Thoracic aorta (tissue), 2 donors: ENCODE measurements at regions not wholly inside any gene's neighbourhood (a gene's known extent, or its start where the extent isn't known, plus 50 kb on each side); places are given as distances from the start of the nearest gene placed in this dataset.

ENCODE experiments used
- ATAC-seq: fragments of 150-250 bp; one replicate; pipeline ENCODE4 v1.8.0; 2017; ENCODE audit warnings: low read depth; ENCODE audit not compliant: insufficient number of reproducible peaks, low FRiP score
- DNase-seq: peaks from one replicate; pipeline ENCODE4 v3.0.0-alpha.2; 2020; ENCODE audit warnings: low spot score
- H3K27ac ChIP-seq, 2 donors: fragments of 200-600 bp; sonication (generic); 1 replicate in 1 of 2; 2 replicates in 1 of 2; pipeline ENCODE4 v1.5.1; 2016; ENCODE audit warnings: mild to moderate bottlenecking in 2 of 2, moderate library complexity in 2 of 2
- H3K27me3 ChIP-seq: fragments of 200-600 bp; sonication (generic); replicated peaks from 2 replicates; pipeline ENCODE4 v1.6.0; 2016; ENCODE audit warnings: mild to moderate bottlenecking; ENCODE audit not compliant: insufficient read depth
- H3K36me3 ChIP-seq: fragments of 200-600 bp; sonication (generic); one replicate; pipeline ENCODE4 v1.5.1; 2016
- H3K4me1 ChIP-seq, 2 donors: fragments of 200-600 bp; sonication (generic); 1 replicate in 1 of 2; 2 replicates in 1 of 2; pipeline versions ENCODE4 v1.5.1 to v1.6.0; 2016; ENCODE audit warnings: low read depth in 2 of 2, mild to moderate bottlenecking in 1 of 2; ENCODE audit not compliant: control insufficient read depth in 1 of 2
- H3K4me3 ChIP-seq: fragments of 200-600 bp; sonication (generic); 2 replicates; pipeline ENCODE4 v1.5.1; 2016; ENCODE audit warnings: mild to moderate bottlenecking
- H3K9me3 ChIP-seq: fragments of 200-600 bp; sonication (generic); 2 replicates; pipeline ENCODE4 v1.5.1; 2016
- CTCF ChIP-seq: fragments of 200-600 bp; sonication (generic); IDR thresholded peaks from one replicate; pipeline ENCODE4 v1.5.1; 2019; ENCODE audit warnings: antibody characterized with exemption

- Histone ChIP-seq H3K36me3 (no peaks in the 10 kb centered on the region), H3K4me1 (peaks cover 0 to 5% of the 10 kb centered on the region in 2 donors), H3K27ac (no peak overlapping the region), H3K4me3 (no peak overlapping the region), H3K27me3 (no peaks in the 10 kb centered on the region), H3K9me3 (no peaks in the 10 kb centered on the region)
- no peak for TF ChIP-seq CTCF
- no peak for DNase-seq
- ATAC-seq: no peak
Measured at GRCh38 chr11:134579724-134580609, 167.9 kb upstream of the B3GAT1 start.

- H3K36me3 ChIP-seq: no peaks in the 10 kb centered on the region
- no peaks in the 10 kb centered on the region for H3K27me3 ChIP-seq
- no peaks in the 10 kb centered on the region for H3K9me3 ChIP-seq
- ATAC-seq (no peak), DNase-seq (no peak)
- H3K4me3 ChIP-seq: no peak overlapping the region
- no peak for TF ChIP-seq CTCF
- no peak overlapping the region for H3K27ac ChIP-seq
- peaks cover 0 to 4% of the 10 kb centered on the region in 2 donors for H3K4me1 ChIP-seq
Measured at GRCh38 chr11:134578807-134579723, 167.0 kb upstream of the B3GAT1 start.

GRCh38 chr11:134577751-134578395 lies 165.8 kb upstream of the B3GAT1 start:
- ATAC-seq (no peak), DNase-seq (no peak)
- H3K9me3 ChIP-seq: no peaks in the 10 kb centered on the region
- H3K27ac ChIP-seq: no peak overlapping the region
- no peaks in the 10 kb centered on the region for H3K36me3 ChIP-seq
- H3K4me1 ChIP-seq: no peaks in the 10 kb centered on the region
- no peak for TF ChIP-seq CTCF
- no peak overlapping the region for H3K4me3 ChIP-seq
- no peaks in the 10 kb centered on the region for H3K27me3 ChIP-seq

- ATAC-seq (no peak), DNase-seq (no peak)
- TF ChIP-seq CTCF: no peak
- H3K27ac ChIP-seq: no peak overlapping the region
- no peaks in the 10 kb centered on the region for H3K4me1 ChIP-seq
- no peaks in the 10 kb centered on the region for H3K9me3 ChIP-seq
- no peaks in the 10 kb centered on the region for H3K36me3 ChIP-seq
- H3K4me3 ChIP-seq: no peak overlapping the region
- H3K27me3 ChIP-seq: no peaks in the 10 kb centered on the region
Measured at GRCh38 chr11:134576721-134577171, 164.7 kb upstream of the B3GAT1 start.

GRCh38 chr11:134576286-134576685 lies 164.2 kb upstream of the B3GAT1 start:
- Histone ChIP-seq H3K27ac (no peak overlapping the region), H3K9me3 (no peaks in the 10 kb centered on the region), H3K27me3 (no peaks in the 10 kb centered on the region), H3K36me3 (no peaks in the 10 kb centered on the region), H3K4me1 (no peaks in the 10 kb centered on the region), H3K4me3 (no peak overlapping the region)
- ATAC-seq (no peak), DNase-seq (no peak)
- TF ChIP-seq CTCF: no peak
